ENCODE measurements at regions not wholly inside any gene's neighbourhood (a gene's known extent, or its start where the extent isn't known, plus 50 kb on each side); places are given as distances from the start of the nearest gene placed in this dataset.

- H3K4me3 ChIP-seq: no peak overlapping the region
- no peak for DNase-seq
- TF ChIP-seq CTCF (IDR thresholded peaks at IDR 0.05; ENCODE audit: borderline replicate concordance): no peak
- H3K27ac ChIP-seq (replicated peaks): no peak overlapping the region
- H3K9me3 ChIP-seq (replicated peaks): peaks cover 9% of the 10 kb centered on the region
- no peaks in the 10 kb centered on the region for H3K4me1 ChIP-seq
- no peaks in the 10 kb centered on the region for H3K36me3 ChIP-seq
- no peaks in the 10 kb centered on the region for H3K27me3 ChIP-seq (ENCODE audit: low read depth)
- intact Hi-C loops (cut with micrococcal nuclease): no loop called here
Measured at GRCh38 chr18:73163236-73163635, 295.4 kb upstream of the NETO1 start.

DNA sequence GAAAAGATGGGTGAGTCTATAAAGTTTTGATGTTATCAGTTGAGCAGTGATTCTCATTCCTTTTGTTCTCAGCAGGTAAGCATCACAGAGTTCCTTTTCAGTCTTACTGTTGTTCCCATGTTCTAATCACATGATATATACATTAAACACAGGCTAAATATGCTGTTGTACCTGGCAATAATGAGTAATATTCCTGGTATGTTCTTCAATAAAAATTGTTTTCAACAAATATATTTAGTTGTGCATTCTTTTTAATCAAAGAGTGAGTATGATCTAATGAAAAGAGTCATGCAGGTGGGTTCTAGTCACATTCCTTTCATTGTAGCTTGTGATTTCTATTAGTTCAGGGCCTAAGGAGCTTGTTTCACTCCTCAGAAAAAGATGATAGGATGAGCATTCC is 288.3 kb upstream of the NETO1 start:
- DNase-seq: no peak
- no peak overlapping the region for H3K4me3 ChIP-seq
- no peaks in the 10 kb centered on the region for H3K36me3 ChIP-seq
- H3K27me3 ChIP-seq (ENCODE audit: low read depth): no peaks in the 10 kb centered on the region
- no peaks in the 10 kb centered on the region for H3K9me3 ChIP-seq (replicated peaks)
- intact Hi-C loops (cut with micrococcal nuclease): no loop called here
- H3K4me1 ChIP-seq: no peaks in the 10 kb centered on the region
- no peak overlapping the region for H3K27ac ChIP-seq (replicated peaks)
- no peak for TF ChIP-seq CTCF (IDR thresholded peaks at IDR 0.05; ENCODE audit: borderline replicate concordance)

GRCh38 chr18:73153271-73153670 is 285.5 kb upstream of the NETO1 start:
- no peak for DNase-seq
- Histone ChIP-seq H3K4me3 (no peak overlapping the region), H3K9me3 (replicated peaks) (no peaks in the 10 kb centered on the region), H3K4me1 (no peaks in the 10 kb centered on the region), H3K27me3 (ENCODE audit: low read depth) (no peaks in the 10 kb centered on the region), H3K27ac (replicated peaks) (no peak overlapping the region), H3K36me3 (no peaks in the 10 kb centered on the region)
- no peak for TF ChIP-seq CTCF (IDR thresholded peaks at IDR 0.05; ENCODE audit: borderline replicate concordance)
- intact Hi-C loops (cut with micrococcal nuclease): no loop called here

- no peaks in the 10 kb centered on the region for H3K27me3 ChIP-seq (ENCODE audit: low read depth)
- no peak for TF ChIP-seq CTCF (IDR thresholded peaks at IDR 0.05; ENCODE audit: borderline replicate concordance)
- H3K4me3 ChIP-seq: no peak overlapping the region
- H3K36me3 ChIP-seq: no peaks in the 10 kb centered on the region
- H3K4me1 ChIP-seq: no peaks in the 10 kb centered on the region
- DNase-seq: no peak
- intact Hi-C loops (cut with micrococcal nuclease): no loop called here
- H3K9me3 ChIP-seq (replicated peaks): no peaks in the 10 kb centered on the region
- no peak overlapping the region for H3K27ac ChIP-seq (replicated peaks)
Measured at GRCh38 chr18:73151086-73151485, 283.3 kb upstream of the NETO1 start.

- no peaks in the 10 kb centered on the region for H3K4me1 ChIP-seq
- no peak for DNase-seq
- no peak overlapping the region for H3K4me3 ChIP-seq
- no peak overlapping the region for H3K27ac ChIP-seq (replicated peaks)
- H3K36me3 ChIP-seq: no peaks in the 10 kb centered on the region
- intact Hi-C loops (cut with micrococcal nuclease): no loop called here
- no peak for TF ChIP-seq CTCF (IDR thresholded peaks at IDR 0.05; ENCODE audit: borderline replicate concordance)
- no peaks in the 10 kb centered on the region for H3K27me3 ChIP-seq (ENCODE audit: low read depth)
- no peaks in the 10 kb centered on the region for H3K9me3 ChIP-seq (replicated peaks)
Measured at GRCh38 chr18:73150199-73150598, 282.4 kb upstream of the NETO1 start.

DNA sequence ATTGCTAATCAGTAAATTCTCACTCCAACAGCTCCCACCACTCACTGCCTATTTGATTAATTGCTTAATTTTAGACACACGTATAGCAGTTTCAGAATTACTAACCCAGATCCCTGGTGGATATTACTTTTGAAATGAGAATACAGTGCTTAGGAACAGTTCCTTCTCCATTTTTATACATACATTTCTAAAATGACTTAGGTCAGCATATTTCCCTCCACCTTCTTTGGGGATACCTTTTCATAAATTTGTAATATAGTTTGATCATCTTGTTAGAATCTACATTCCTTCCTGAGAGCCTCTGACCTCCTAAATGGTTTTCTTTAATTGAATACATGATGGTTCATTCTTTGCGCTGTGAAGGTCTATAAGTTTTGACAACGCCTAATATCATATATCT is 279.8 kb upstream of the NETO1 start:
- DNase-seq: no peak
- Histone ChIP-seq H3K27ac (replicated peaks) (no peak overlapping the region), H3K4me1 (no peaks in the 10 kb centered on the region), H3K36me3 (no peaks in the 10 kb centered on the region), H3K27me3 (ENCODE audit: low read depth) (no peaks in the 10 kb centered on the region), H3K4me3 (no peak overlapping the region), H3K9me3 (replicated peaks) (no peaks in the 10 kb centered on the region)
- intact Hi-C loops (cut with micrococcal nuclease): no loop called here
- TF ChIP-seq CTCF (IDR thresholded peaks at IDR 0.05; ENCODE audit: borderline replicate concordance): no peak

All from left ventricle myocardium inferior (tissue), 1 donor.